K562 (cell line): ENCODE measurements at regions not wholly inside any gene's neighbourhood (a gene's known extent, or its start where the extent isn't known, plus 50 kb on each side); places are given as distances from the start of the nearest gene placed in this dataset.

Experiments
- ATAC-seq: fragments of 200-7000 bp; cut with Tn5 transposase; 3 replicates; pipeline ENCODE4 v1.9.1; 2020; ENCODE audit warnings: moderate library complexity
- BruUV-seq: library from RNA; stranded (reverse); fragments of 400-500 nt; replicated peaks from 2 replicates; lab custom pipeline; 2021; lab: Mats Ljungman, UMichigan
- CTCF ChIA-PET: fragments of 300-600 bp; formaldehyde crosslinking; extraction: SDS; loops from one replicate; lab custom pipeline; 2021; ENCODE audit warnings: low intra/inter-chr PET ratio; lab: Yijun Ruan, JAX
- POLR2A ChIA-PET: fragments of 300-600, 350-650 bp; sonication (Branson Sonifier 250); formaldehyde crosslinking; extraction: SDS; loops from one replicate; lab custom pipeline; 2021; ENCODE audit warnings: antibody characterized with exemption, inconsistent platforms; lab: Yijun Ruan, JAX
- DNase-seq, 4 experiments: peaks; one replicate each; pipeline versions ENCODE4 v3.0.0 to v3.0.0-alpha.2; 2011 to 2018; ENCODE audit warnings: low spot score in 3 of 4, mixed read lengths in 3 of 4; ENCODE audit errors: extremely low read depth in 1 of 4
- FAIRE-seq: peaks from 2 replicates; lab custom pipeline; 2011; peaks lifted over from hg19 to GRCh38; lab: Jason Lieb, UNC
- H2AFZ ChIP-seq: 2 replicates; pipeline ENCODE4 v1.6.0; 2011; ENCODE audit warnings: low read depth, low read length, control low read depth, inconsistent platforms
- H3K27ac ChIP-seq: fragments of 200-600 bp; 3 replicates; pipeline ENCODE4 v1.8.0; 2011; ENCODE audit warnings: low read depth, mild to moderate bottlenecking, control low read depth, inconsistent platforms, low read length, moderate library complexity, mixed read lengths; ENCODE audit errors: extremely low read depth
- H3K27me3 ChIP-seq, 2 experiments: fragments of 300-600 bp in 1 of 2; 2 replicates in 1 of 2; 3 replicates in 1 of 2; pipeline versions ENCODE4 v1.6.0 to v1.8.0; 2011; ENCODE audit warnings: inconsistent platforms in 2 of 2, low read length in 2 of 2, mild to moderate bottlenecking in 1 of 2, mixed read lengths in 1 of 2, moderate library complexity in 1 of 2; ENCODE audit not compliant: control insufficient read depth in 2 of 2, insufficient read depth in 2 of 2
- H3K36me3 ChIP-seq: fragments of 300-600 bp; 3 replicates; pipeline ENCODE4 v1.8.0; 2011; ENCODE audit warnings: mild to moderate bottlenecking, low read length, inconsistent platforms; ENCODE audit not compliant: control insufficient read depth, insufficient read depth
- H3K4me1 ChIP-seq, 2 experiments: fragments of 200-600 bp in 1 of 2; replicated peaks in 1 of 2; 2 replicates in 1 of 2; 3 replicates in 1 of 2; pipeline versions ENCODE4 v1.5.1 to v1.8.0; 2011; ENCODE audit warnings: inconsistent platforms in 2 of 2, low read length in 2 of 2, mild to moderate bottlenecking in 1 of 2, mixed read lengths in 1 of 2, moderate library complexity in 1 of 2; ENCODE audit not compliant: control insufficient read depth in 2 of 2, insufficient read depth in 2 of 2
- H3K4me2 ChIP-seq: 2 replicates; pipeline ENCODE4 v1.6.1; 2011; ENCODE audit warnings: low read length, control low read depth, inconsistent platforms, mixed read lengths; ENCODE audit not compliant: insufficient read depth
- H3K4me3 ChIP-seq: fragments of 200-600 bp; sonication (generic), shearing (Covaris generic); 2 replicates; pipeline ENCODE4 v1.5.1; 2016; ENCODE audit warnings: control low read depth, inconsistent platforms
- H3K79me2 ChIP-seq: fragments of 200-600 bp; 3 replicates; pipeline ENCODE4 v1.8.0; 2011; ENCODE audit warnings: low read length, inconsistent platforms; ENCODE audit not compliant: control insufficient read depth, insufficient read depth
- H3K9ac ChIP-seq, 2 experiments: 2 replicates each; pipeline versions ENCODE4 v1.6.0 to v1.6.1; 2011; ENCODE audit warnings: low read depth in 2 of 2, low read length in 2 of 2, control low read depth in 1 of 2, inconsistent platforms in 1 of 2, mild to moderate bottlenecking in 1 of 2, mixed read lengths in 1 of 2; ENCODE audit not compliant: insufficient read depth in 1 of 2
- H3K9me1 ChIP-seq: one replicate; pipeline ENCODE4 v1.6.0; 2011; ENCODE audit warnings: inconsistent platforms, mild to moderate bottlenecking, low read length, moderate library complexity; ENCODE audit not compliant: control insufficient read depth, insufficient read depth
- H3K9me3 ChIP-seq: replicated peaks from 2 replicates; pipeline ENCODE4 v1.5.1; 2011; ENCODE audit warnings: low read depth, low read length, inconsistent platforms; ENCODE audit not compliant: control insufficient read depth, insufficient read depth
- H4K20me1 ChIP-seq: replicated peaks from 2 replicates; pipeline ENCODE4 v1.6.1; 2011; ENCODE audit warnings: low read length, inconsistent platforms, mixed read lengths; ENCODE audit not compliant: control insufficient read depth, insufficient read depth
- ARID1B ChIP-seq: fragments of 450-650 bp; IDR thresholded peaks from 2 replicates; pipeline ENCODE4 v1.6.1; 2016; ENCODE audit warnings: antibody characterized with exemption, mild to moderate bottlenecking, inconsistent platforms
- CBFA2T3 ChIP-seq: fragments of 450-650 bp; IDR thresholded peaks from 2 replicates; pipeline ENCODE4 v1.6.1; 2017
- ETV1 ChIP-seq: fragments of 450-650 bp; conservative IDR thresholded peaks from 2 replicates; pipeline ENCODE4 v1.6.1; 2016; ENCODE audit warnings: missing genetic modification characterization, control low read depth, low read depth, missing compliant biosample characterization
- MEIS2 ChIP-seq: fragments of 450-650 bp; IDR thresholded peaks from 2 replicates; pipeline ENCODE4 v1.6.1; 2014; ENCODE audit warnings: mild to moderate bottlenecking; ENCODE audit not compliant: partially characterized antibody
- NR2C1 ChIP-seq, 2 experiments: fragments of 450-650 bp; IDR thresholded peaks; 2 replicates each; pipeline ENCODE4 v1.6.1; 2017; ENCODE audit warnings: mild to moderate bottlenecking in 2 of 2, antibody characterized with exemption in 1 of 2, inconsistent platforms in 1 of 2, missing compliant biosample characterization in 1 of 2, missing genetic modification characterization in 1 of 2
- NR2C2 ChIP-seq, 2 experiments: fragments of 200-800 bp in 1 of 2; sonication (Bioruptor generic) in 1 of 2; sonication (generic) in 1 of 2; formaldehyde crosslinking in 1 of 2; IDR thresholded peaks; 2 replicates each; pipeline versions ENCODE4 v1.6.1 to v1.8.0; 2016 to 2022; ENCODE audit warnings: mild to moderate bottlenecking in 1 of 2, missing compliant biosample characterization in 1 of 2, missing genetic modification characterization in 1 of 2, missing genetic modification reagents in 1 of 2
- RAD21 ChIP-seq, 2 experiments: fragments of 250-450 bp in 1 of 2; fragments of 450-650 bp in 1 of 2; sonication (Bioruptor Pico) in 1 of 2; formaldehyde crosslinking in 1 of 2; IDR thresholded peaks in 1 of 2; conservative IDR thresholded peaks in 1 of 2; 2 replicates each; pipeline versions ENCODE4 v1.4.0 to v1.8.0; 2020 to 2022; ENCODE audit warnings: mild to moderate bottlenecking in 2 of 2, moderate library complexity in 1 of 2
- SIRT6 ChIP-seq: IDR thresholded peaks from one replicate; pipeline ENCODE4 v1.6.1; 2012; ENCODE audit warnings: low read depth, mild to moderate bottlenecking, control low read depth, inconsistent platforms, low read length, moderate library complexity
- TAL1 ChIP-seq: fragments of 450-650 bp; IDR thresholded peaks from 2 replicates; pipeline ENCODE4 v1.6.1; 2016; ENCODE audit warnings: mild to moderate bottlenecking
- TCF3 ChIP-seq: sonication (generic); formaldehyde crosslinking; IDR thresholded peaks from 2 replicates; pipeline ENCODE4 v1.4.0; 2020; ENCODE audit warnings: mild to moderate bottlenecking, missing genetic modification reagents
- TCF7 ChIP-seq: sonication (generic); IDR thresholded peaks from 2 replicates; pipeline ENCODE4 v1.6.1; 2016; ENCODE audit warnings: antibody characterized with exemption, borderline replicate concordance
- TEAD4 ChIP-seq, 2 experiments: sonication (generic) in 1 of 2; formaldehyde crosslinking in 1 of 2; IDR thresholded peaks; 2 replicates each; pipeline versions ENCODE4 v1.6.1 to v1.8.0; 2012 to 2022; ENCODE audit warnings: borderline replicate concordance in 1 of 2, inconsistent platforms in 1 of 2, low read length in 1 of 2, mild to moderate bottlenecking in 1 of 2, missing genetic modification reagents in 1 of 2
- ZNF197 ChIP-seq: fragments of 200-800 bp; sonication (Bioruptor generic); IDR thresholded peaks from 2 replicates; pipeline ENCODE4 v1.6.1; 2016; ENCODE audit warnings: low read depth, missing genetic modification characterization, missing compliant biosample characterization
- ZNF644 ChIP-seq: fragments of 200-800 bp; sonication (Bioruptor generic); IDR thresholded peaks from 2 replicates; pipeline ENCODE4 v1.6.1; 2016; ENCODE audit warnings: low read depth, missing genetic modification characterization, missing compliant biosample characterization
- WGBS: fragments of 100-300 bp; shearing (Covaris generic); methylation state at CpG from one replicate; pipeline ENCODE4 v1.1.6; 2016; ENCODE audit warnings: low coverage, mixed read lengths; ENCODE audit not compliant: insufficient coverage; ENCODE audit errors: missing lambda C conversion rate; 5-methylcytosine and 5-hydroxymethylcytosine counted together
- in situ Hi-C: fragments of 300-500 bp; cut with MboI; formaldehyde crosslinking; loops from 4 replicates; pipeline ENCODE4 v1.15.0; 2018; ENCODE audit warnings: inconsistent platforms, mixed read lengths
- intact Hi-C: fragments of 100-400 bp; cut with micrococcal nuclease; formaldehyde crosslinking; loops from 2 replicates; pipeline ENCODE4 v1.14.2; 2022
- TF ChIP-seq, protein P1 (sequence below): fragments of 200-800 bp; sonication (Bioruptor generic); IDR thresholded peaks from 2 replicates; pipeline ENCODE4 v1.6.1; 2017; ENCODE audit warnings: missing genetic modification characterization, missing compliant biosample characterization
- TF ChIP-seq, protein P2 (sequence below), 2 experiments: fragments of 250-450 bp in 1 of 2; fragments of 450-650 bp in 1 of 2; sonication (Bioruptor Pico) in 1 of 2; IDR thresholded peaks; 2 replicates each; pipeline versions ENCODE4 v1.6.1 to v1.8.0; 2016 to 2021; ENCODE audit warnings: mild to moderate bottlenecking in 2 of 2, moderate library complexity in 2 of 2, missing compliant biosample characterization in 1 of 2, missing genetic modification characterization in 1 of 2

DNA sequence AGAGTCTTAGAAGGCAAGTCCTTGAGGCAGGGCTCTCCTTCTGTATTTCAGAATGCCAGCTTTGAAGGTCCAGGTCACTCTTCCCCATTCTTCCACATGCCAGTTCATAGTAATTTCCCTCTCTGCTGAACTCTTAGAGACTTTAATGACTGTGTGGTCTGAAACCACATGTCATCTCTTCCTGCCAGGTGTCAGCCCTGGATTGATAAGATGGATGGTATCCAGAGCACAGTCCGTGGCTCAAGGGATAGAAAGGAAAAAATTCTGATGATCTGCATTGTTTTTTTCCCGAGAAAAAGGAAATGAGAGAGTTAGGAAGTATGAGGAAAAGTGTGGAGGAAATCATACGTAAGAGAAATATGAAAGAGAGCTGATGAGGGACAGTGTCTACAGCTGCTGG, 250.9 kb downstream of the TPBG start:
- peak in 1 of 4 experiments; percentile 2 for DNase-seq
- H3K27me3 ChIP-seq, result no peaks in the 10 kb centered on the region
- H2AFZ ChIP-seq, result no peak overlapping the region
- no peak overlapping the region for H3K27ac ChIP-seq
- no peak overlapping the region for H3K4me2 ChIP-seq
- POLR2A ChIA-PET, result no interaction called here
- no peaks in the 10 kb centered on the region for H3K4me1 ChIP-seq
- H3K4me3 ChIP-seq, result no peak overlapping the region
- intact Hi-C loops (no loop called here), in situ Hi-C loops (no loop called here)
- no peaks in the 10 kb centered on the region for H3K9me3 ChIP-seq
- no peaks in the 10 kb centered on the region for H3K36me3 ChIP-seq
- WGBS, result 3% methylated on average over 3 of the region's 3 CpGs
- no TSS peak for BruUV-seq
- no peaks in the 10 kb centered on the region for H4K20me1 ChIP-seq
- ATAC-seq, result no peak
- no peaks in the 10 kb centered on the region for H3K9me1 ChIP-seq
- no peaks in the 10 kb centered on the region for H3K79me2 ChIP-seq
- CTCF ChIA-PET, result no interaction called here
- 0 out of 4 replicates have a peak, but pooled peaks of 1 of the 2 experiments have one; percentile 4 for TF ChIP-seq RAD21 (CRISPR knock-in tag; conservative IDR thresholded peaks at IDR 0.05 in 1 of 2, IDR thresholded peaks at IDR 0.05 in 1 of 2)
- no peak for TF ChIP-seq SIRT6
- TF ChIP-seq TAL1, result 0 out of 2 replicates have a peak, but pooled peaks have one; percentile 9
- no peak for TF ChIP-seq TCF7
- TF ChIP-seq ZNF197 (CRISPR knock-in tag), result no peak
- TF ChIP-seq, protein P1, sequence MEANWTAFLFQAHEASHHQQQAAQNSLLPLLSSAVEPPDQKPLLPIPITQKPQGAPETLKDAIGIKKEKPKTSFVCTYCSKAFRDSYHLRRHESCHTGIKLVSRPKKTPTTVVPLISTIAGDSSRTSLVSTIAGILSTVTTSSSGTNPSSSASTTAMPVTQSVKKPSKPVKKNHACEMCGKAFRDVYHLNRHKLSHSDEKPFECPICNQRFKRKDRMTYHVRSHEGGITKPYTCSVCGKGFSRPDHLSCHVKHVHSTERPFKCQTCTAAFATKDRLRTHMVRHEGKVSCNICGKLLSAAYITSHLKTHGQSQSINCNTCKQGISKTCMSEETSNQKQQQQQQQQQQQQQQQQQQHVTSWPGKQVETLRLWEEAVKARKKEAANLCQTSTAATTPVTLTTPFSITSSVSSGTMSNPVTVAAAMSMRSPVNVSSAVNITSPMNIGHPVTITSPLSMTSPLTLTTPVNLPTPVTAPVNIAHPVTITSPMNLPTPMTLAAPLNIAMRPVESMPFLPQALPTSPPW (CRISPR knock-in tag), result no peak
- peak; percentile 14; the same call in 1 of the 2 replicates for TF ChIP-seq TEAD4 (IDR thresholded peaks at IDR 0.05; ENCODE audit: low read length)
- no peak for TF ChIP-seq TEAD4 (CRISPR knock-in tag; IDR thresholded peaks at IDR 0.05; ENCODE audit: borderline replicate concordance)
- TF ChIP-seq NR2C2 (CRISPR knock-in tag; IDR thresholded peaks at IDR 0.05), result no peak
- TF ChIP-seq NR2C2 (tag; IDR thresholded peaks at IDR 0.05), result 0 out of 2 replicates have a peak, but pooled peaks have one; percentile 27
- TF ChIP-seq ETV1 (tag), result peak; percentile 72
- no peak for TF ChIP-seq ZNF644
- TF ChIP-seq, protein P2, sequence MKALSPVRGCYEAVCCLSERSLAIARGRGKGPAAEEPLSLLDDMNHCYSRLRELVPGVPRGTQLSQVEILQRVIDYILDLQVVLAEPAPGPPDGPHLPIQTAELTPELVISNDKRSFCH (CRISPR knock-in tag; IDR thresholded peaks at IDR 0.05), result no peak
- TF ChIP-seq, protein P2 (tag; IDR thresholded peaks at IDR 0.05), result peak; percentile 58; the same call in 1 of the 2 replicates
- TF ChIP-seq NR2C1 (IDR thresholded peaks at IDR 0.05), result no peak
- TF ChIP-seq NR2C1 (tag; IDR thresholded peaks at IDR 0.05), result peak; percentile 21; the same call in 1 of the 2 replicates
- TF ChIP-seq TCF3 (CRISPR knock-in tag), result peak; percentile 73
- TF ChIP-seq CBFA2T3, result peak; percentile 37; the same call in 1 of the 2 replicates
- TF ChIP-seq ARID1B, result peak; percentile 26; the same call in 1 of the 2 replicates
- peak; percentile 20 for TF ChIP-seq MEIS2
- TF ChIP-seq, all 486 proteins: peak for 11
- H3K9ac ChIP-seq, result no peak overlapping the region
- peak; percentile 29 for FAIRE-seq
